ENCODE measurements at regions not wholly inside any gene's neighbourhood (a gene's known extent, or its start where the extent isn't known, plus 50 kb on each side); places are given as distances from the start of the nearest gene placed in this dataset.
A peak's percentile ranks its signal among the peaks of the same experiment; 100 is the strongest.

DNA sequence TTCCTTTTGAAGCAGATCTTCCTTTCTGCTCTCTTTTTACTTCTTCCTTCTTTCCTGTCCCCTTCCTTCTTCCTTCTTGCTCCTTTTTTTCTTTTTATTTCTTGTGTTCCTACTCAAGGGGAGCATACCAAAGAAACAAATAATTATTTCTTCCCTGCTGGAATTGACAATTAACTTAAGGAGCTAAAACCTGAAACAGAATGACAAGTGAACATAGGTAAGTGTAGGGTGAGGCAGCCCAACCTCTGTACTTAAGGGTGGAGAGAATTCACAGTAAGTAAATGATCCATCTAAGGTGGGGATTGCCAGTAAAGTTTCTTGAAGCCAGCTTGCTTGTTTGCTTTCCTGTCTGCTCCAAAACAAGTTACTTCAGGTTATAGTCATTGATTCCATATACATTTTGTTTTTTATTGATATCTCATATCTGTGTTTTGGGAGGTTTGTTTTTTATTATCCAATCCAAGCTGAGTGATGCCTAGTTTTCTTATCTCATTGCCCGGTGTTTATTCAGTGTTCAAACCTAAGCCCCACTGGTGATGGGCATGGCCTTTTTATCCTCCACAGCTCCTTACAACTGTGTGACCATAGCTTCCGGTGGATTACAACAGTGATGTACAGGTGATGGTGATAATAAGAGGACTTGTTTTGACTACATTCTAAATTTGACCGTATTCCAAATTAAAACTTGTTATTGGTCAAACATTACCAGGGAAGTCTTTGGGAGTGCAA is 133.2 kb upstream of the IVNS1ABP start:
- Histone ChIP-seq H3K4me3 (ENCODE audit: control insufficient read depth in 1 of 7, extremely low read depth in 1 of 7, insufficient read depth in 4 of 7, low read depth in 2 of 7, low read length in 6 of 7) (no peak overlapping the region), H3K4me1 (ENCODE audit: control extremely low read depth in 1 of 4, control insufficient read depth in 4 of 4, insufficient read depth in 4 of 4, low read length in 3 of 4) (no peaks in the 10 kb centered on the region), H3K36me3 (ENCODE audit: control insufficient read depth in 4 of 4, insufficient read depth in 4 of 4, low read length in 3 of 4) (no peaks in the 10 kb centered on the region), H3K27ac (ENCODE audit: insufficient read depth in 1 of 2, low read depth in 1 of 2, low read length in 2 of 2, poor library complexity in 1 of 2, severe bottlenecking in 2 of 2) (no peak overlapping the region), H3K27me3 (replicated peaks in 2 of 5; ENCODE audit: control insufficient read depth in 4 of 5, insufficient read depth in 5 of 5, low read length in 4 of 5) (no peaks in the 10 kb centered on the region), H3K9me3 (ENCODE audit: control extremely low read depth in 1 of 5, control insufficient read depth in 4 of 5, insufficient read depth in 2 of 5, low read depth in 1 of 5, low read length in 4 of 5) (no peaks in the 10 kb centered on the region)
- no peak for DNase-seq
- POLR2A ChIA-PET = no interaction called here
- 100% methylated on average over 2 of the region's 3 CpGs for WGBS (ENCODE audit: insufficient coverage)
- CTCF ChIA-PET = interaction anchor here (0.9 kb wide), 1 partner anchor 57 kb away, joined by 3 read pairs; no protein-coding TSS in a partner anchor

DNA sequence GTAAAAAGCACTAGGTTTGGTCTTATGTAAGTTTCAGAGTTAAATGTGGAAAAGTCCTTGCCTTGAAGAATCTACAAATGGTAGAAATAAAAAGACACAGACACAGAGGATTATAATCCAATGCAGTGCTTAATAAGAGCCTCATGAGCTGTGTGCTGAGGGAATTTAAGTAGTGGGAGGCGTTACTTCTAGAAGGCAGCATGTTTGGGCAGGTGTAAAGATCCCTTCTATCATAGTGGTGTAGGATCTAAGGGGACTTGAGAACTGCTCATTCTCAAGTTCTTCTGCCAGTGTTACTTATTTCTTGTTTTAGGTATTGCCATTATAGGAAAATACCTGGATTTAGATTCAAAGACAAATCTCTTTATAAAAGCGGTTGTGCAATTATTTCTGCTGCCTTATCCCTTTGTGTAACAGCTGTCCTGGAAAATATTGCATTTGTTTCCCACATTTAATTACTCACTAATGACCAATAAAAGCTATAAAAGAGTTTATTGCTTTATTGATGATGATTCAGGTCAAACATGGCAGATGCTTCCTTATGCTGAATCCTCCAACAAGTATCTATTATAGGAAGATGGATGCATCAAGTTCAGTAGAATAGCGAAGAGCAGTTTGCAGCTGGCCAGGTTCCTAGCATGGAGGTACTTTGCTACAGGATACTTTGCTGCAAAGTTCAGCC is 132.5 kb upstream of the IVNS1ABP start:
- no peaks in the 10 kb centered on the region for H3K4me1 ChIP-seq (ENCODE audit: control extremely low read depth in 1 of 4, control insufficient read depth in 4 of 4, insufficient read depth in 4 of 4, low read length in 3 of 4)
- CTCF ChIA-PET = no interaction called here
- no peak overlapping the region for H3K4me3 ChIP-seq (ENCODE audit: control insufficient read depth in 1 of 7, extremely low read depth in 1 of 7, insufficient read depth in 4 of 7, low read depth in 2 of 7, low read length in 6 of 7)
- H3K9me3 ChIP-seq (ENCODE audit: control extremely low read depth in 1 of 5, control insufficient read depth in 4 of 5, insufficient read depth in 2 of 5, low read depth in 1 of 5, low read length in 4 of 5) = no peaks in the 10 kb centered on the region
- WGBS (ENCODE audit: insufficient coverage) = 89% methylated on average over 2 of the region's 3 CpGs
- no peaks in the 10 kb centered on the region for H3K36me3 ChIP-seq (ENCODE audit: control insufficient read depth in 4 of 4, insufficient read depth in 4 of 4, low read length in 3 of 4)
- H3K27me3 ChIP-seq (replicated peaks in 2 of 5; ENCODE audit: control insufficient read depth in 4 of 5, insufficient read depth in 5 of 5, low read length in 4 of 5) = no peaks in the 10 kb centered on the region
- POLR2A ChIA-PET = no interaction called here
- H3K27ac ChIP-seq (ENCODE audit: insufficient read depth in 1 of 2, low read depth in 1 of 2, low read length in 2 of 2, poor library complexity in 1 of 2, severe bottlenecking in 2 of 2) = no peak overlapping the region
- no peak for DNase-seq

DNA sequence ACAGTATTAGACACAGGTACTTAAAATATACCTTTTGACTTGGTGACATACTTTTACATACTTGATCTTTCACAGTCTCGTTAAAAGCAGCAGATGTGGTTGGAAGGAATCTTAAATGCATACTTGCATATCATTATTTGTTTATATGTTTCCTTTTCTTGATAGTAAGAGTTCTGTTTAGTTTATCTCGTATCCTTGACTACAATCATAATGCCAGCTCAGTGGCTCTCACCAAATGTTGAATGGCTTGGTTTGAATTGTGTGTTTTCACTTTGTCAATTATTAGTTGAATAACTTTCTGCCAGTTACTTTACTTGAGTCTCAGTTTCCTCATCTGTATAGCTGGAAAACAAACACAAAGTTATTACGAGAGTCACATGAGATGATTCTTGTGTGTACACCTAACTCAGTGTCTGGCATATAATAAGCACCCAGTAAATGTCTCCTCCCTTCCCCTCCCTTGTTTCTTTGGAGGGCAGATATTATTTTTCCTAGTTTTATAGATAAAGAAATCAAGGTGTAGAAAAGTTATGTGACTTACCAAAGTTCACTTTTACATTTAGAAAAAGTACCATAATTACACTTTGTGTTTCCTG is 131.6 kb upstream of the IVNS1ABP start:
- peak in 1 of 3 donors; percentile 6 for DNase-seq
- POLR2A ChIA-PET = no interaction called here
- Histone ChIP-seq H3K4me1 (ENCODE audit: control extremely low read depth in 1 of 4, control insufficient read depth in 4 of 4, insufficient read depth in 4 of 4, low read length in 3 of 4) (no peaks in the 10 kb centered on the region), H3K4me3 (ENCODE audit: control insufficient read depth in 1 of 7, extremely low read depth in 1 of 7, insufficient read depth in 4 of 7, low read depth in 2 of 7, low read length in 6 of 7) (no peak overlapping the region), H3K36me3 (ENCODE audit: control insufficient read depth in 4 of 4, insufficient read depth in 4 of 4, low read length in 3 of 4) (no peaks in the 10 kb centered on the region), H3K27me3 (replicated peaks in 2 of 5; ENCODE audit: control insufficient read depth in 4 of 5, insufficient read depth in 5 of 5, low read length in 4 of 5) (no peaks in the 10 kb centered on the region), H3K9me3 (ENCODE audit: control extremely low read depth in 1 of 5, control insufficient read depth in 4 of 5, insufficient read depth in 2 of 5, low read depth in 1 of 5, low read length in 4 of 5) (no peaks in the 10 kb centered on the region), H3K27ac (ENCODE audit: insufficient read depth in 1 of 2, low read depth in 1 of 2, low read length in 2 of 2, poor library complexity in 1 of 2, severe bottlenecking in 2 of 2) (no peak overlapping the region)
- CTCF ChIA-PET = no interaction called here
- no CpG with 5 or more reads among the region's 3 CpGs for WGBS (ENCODE audit: insufficient coverage)

DNA sequence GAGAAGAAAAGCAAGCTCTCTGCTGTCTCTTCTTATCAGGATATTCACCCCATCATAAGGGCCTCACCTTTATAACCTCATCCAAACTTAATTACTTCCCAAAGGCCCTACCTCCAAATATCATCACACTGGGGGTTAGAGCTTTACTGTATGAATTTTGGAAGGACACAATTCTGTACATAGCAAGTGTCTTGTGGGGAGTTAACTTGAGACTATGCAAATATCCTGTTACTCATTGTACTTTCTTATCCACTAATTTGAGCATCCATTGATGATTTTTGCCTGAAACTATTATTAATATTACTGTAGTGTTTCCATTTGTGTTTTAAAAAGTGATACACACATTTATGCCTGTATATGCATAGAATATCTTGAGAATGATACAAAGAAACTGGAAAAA is 129.1 kb upstream of the IVNS1ABP start:
- no peak for DNase-seq
- POLR2A ChIA-PET = no interaction called here

GRCh38 chr1:185445594-185445993 is 128.6 kb upstream of the IVNS1ABP start:
- no peak overlapping the region for H3K27ac ChIP-seq (ENCODE audit: insufficient read depth in 1 of 2, low read depth in 1 of 2, low read length in 2 of 2, poor library complexity in 1 of 2, severe bottlenecking in 2 of 2)
- ChIA-PET POLR2A (no interaction called here), CTCF (interaction anchor here (1.1 kb wide), 1 partner anchor 11 kb away, joined by 3 read pairs; no protein-coding TSS in a partner anchor)
- no peaks in the 10 kb centered on the region for H3K4me1 ChIP-seq (ENCODE audit: control extremely low read depth in 1 of 4, control insufficient read depth in 4 of 4, insufficient read depth in 4 of 4, low read length in 3 of 4)
- WGBS (ENCODE audit: insufficient coverage) = no CpG with 5 or more reads among the region's 2 CpGs
- no peak overlapping the region for H3K4me3 ChIP-seq (ENCODE audit: control insufficient read depth in 1 of 7, extremely low read depth in 1 of 7, insufficient read depth in 4 of 7, low read depth in 2 of 7, low read length in 6 of 7)
- H3K27me3 ChIP-seq (replicated peaks in 2 of 5; ENCODE audit: control insufficient read depth in 4 of 5, insufficient read depth in 5 of 5, low read length in 4 of 5) = no peaks in the 10 kb centered on the region
- no peaks in the 10 kb centered on the region for H3K9me3 ChIP-seq (ENCODE audit: control extremely low read depth in 1 of 5, control insufficient read depth in 4 of 5, insufficient read depth in 2 of 5, low read depth in 1 of 5, low read length in 4 of 5)
- H3K36me3 ChIP-seq (ENCODE audit: control insufficient read depth in 4 of 4, insufficient read depth in 4 of 4, low read length in 3 of 4) = no peaks in the 10 kb centered on the region
- DNase-seq = no peak

More for the DNA sequence above, 129.1 kb upstream of the IVNS1ABP start:
- H3K36me3 ChIP-seq (ENCODE audit: control insufficient read depth in 4 of 4, insufficient read depth in 4 of 4, low read length in 3 of 4) = no peaks in the 10 kb centered on the region
- CTCF ChIA-PET = interaction anchor here (1.1 kb wide), 1 partner anchor 11 kb away, joined by 3 read pairs; no protein-coding TSS in a partner anchor
- no peaks in the 10 kb centered on the region for H3K9me3 ChIP-seq (ENCODE audit: control extremely low read depth in 1 of 5, control insufficient read depth in 4 of 5, insufficient read depth in 2 of 5, low read depth in 1 of 5, low read length in 4 of 5)
- no peak overlapping the region for H3K27ac ChIP-seq (ENCODE audit: insufficient read depth in 1 of 2, low read depth in 1 of 2, low read length in 2 of 2, poor library complexity in 1 of 2, severe bottlenecking in 2 of 2)
- no peak overlapping the region for H3K4me3 ChIP-seq (ENCODE audit: control insufficient read depth in 1 of 7, extremely low read depth in 1 of 7, insufficient read depth in 4 of 7, low read depth in 2 of 7, low read length in 6 of 7)
- no peaks in the 10 kb centered on the region for H3K27me3 ChIP-seq (replicated peaks in 2 of 5; ENCODE audit: control insufficient read depth in 4 of 5, insufficient read depth in 5 of 5, low read length in 4 of 5)
- no peaks in the 10 kb centered on the region for H3K4me1 ChIP-seq (ENCODE audit: control extremely low read depth in 1 of 4, control insufficient read depth in 4 of 4, insufficient read depth in 4 of 4, low read length in 3 of 4)

DNA sequence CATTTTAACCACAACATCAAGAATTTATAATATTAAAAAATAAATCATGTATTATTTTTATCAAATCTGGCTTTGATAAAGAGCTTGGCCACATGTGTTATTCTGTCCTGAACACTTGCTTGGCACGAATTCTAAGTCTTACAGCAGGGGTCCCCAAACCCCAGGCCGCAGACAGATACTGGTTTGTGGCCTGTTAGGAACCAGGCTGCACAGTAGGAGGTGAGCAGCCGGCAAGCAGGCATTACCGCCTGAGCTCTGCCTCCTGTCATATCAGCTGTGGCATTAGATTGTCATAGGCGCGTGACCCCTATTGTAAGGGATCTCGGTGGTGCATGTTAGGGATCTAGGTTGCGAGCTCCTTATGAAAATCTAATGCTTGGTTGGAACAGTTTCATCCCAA is 127.6 kb upstream of the IVNS1ABP start:
- H3K27ac ChIP-seq (ENCODE audit: insufficient read depth in 1 of 2, low read depth in 1 of 2, low read length in 2 of 2, poor library complexity in 1 of 2, severe bottlenecking in 2 of 2) = no peak overlapping the region
- no peak for DNase-seq
- no peaks in the 10 kb centered on the region for H3K9me3 ChIP-seq (ENCODE audit: control extremely low read depth in 1 of 5, control insufficient read depth in 4 of 5, insufficient read depth in 2 of 5, low read depth in 1 of 5, low read length in 4 of 5)
- H3K27me3 ChIP-seq (replicated peaks in 2 of 5; ENCODE audit: control insufficient read depth in 4 of 5, insufficient read depth in 5 of 5, low read length in 4 of 5) = no peaks in the 10 kb centered on the region
- H3K4me3 ChIP-seq (ENCODE audit: control insufficient read depth in 1 of 7, extremely low read depth in 1 of 7, insufficient read depth in 4 of 7, low read depth in 2 of 7, low read length in 6 of 7) = no peak overlapping the region
- no peaks in the 10 kb centered on the region for H3K36me3 ChIP-seq (ENCODE audit: control insufficient read depth in 4 of 4, insufficient read depth in 4 of 4, low read length in 3 of 4)
- 98% methylated on average over 4 of the region's 8 CpGs for WGBS (ENCODE audit: insufficient coverage)
- POLR2A ChIA-PET = no interaction called here
- no peaks in the 10 kb centered on the region for H3K4me1 ChIP-seq (ENCODE audit: control extremely low read depth in 1 of 4, control insufficient read depth in 4 of 4, insufficient read depth in 4 of 4, low read length in 3 of 4)
- CTCF ChIA-PET = interaction anchor here (0.8 kb wide), 1 partner anchor 205 kb away, joined by 3 read pairs; no protein-coding TSS in a partner anchor

DNA sequence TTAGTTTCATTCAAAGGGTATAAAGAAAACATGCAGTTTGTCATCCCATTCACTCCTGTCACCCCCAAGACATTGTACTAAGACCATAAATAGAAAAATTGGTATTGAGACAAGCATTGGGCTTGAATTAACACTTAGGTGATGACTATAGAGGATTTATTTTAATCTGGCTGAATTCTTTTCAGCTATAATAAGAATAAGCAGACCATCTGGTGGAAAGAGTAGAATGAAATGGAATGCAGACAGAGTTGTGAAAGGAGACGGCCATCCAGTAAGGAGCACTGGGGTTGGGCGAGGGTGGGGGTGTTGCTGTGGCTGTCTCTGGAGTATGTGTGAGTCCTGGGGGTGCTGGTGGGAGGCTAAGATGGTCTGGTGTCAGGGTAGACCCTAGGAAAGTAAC is 125.0 kb upstream of the IVNS1ABP start:
- Histone ChIP-seq H3K36me3 (ENCODE audit: control insufficient read depth in 4 of 4, insufficient read depth in 4 of 4, low read length in 3 of 4) (no peaks in the 10 kb centered on the region), H3K27me3 (replicated peaks in 2 of 5; ENCODE audit: control insufficient read depth in 4 of 5, insufficient read depth in 5 of 5, low read length in 4 of 5) (no peaks in the 10 kb centered on the region), H3K4me1 (ENCODE audit: control extremely low read depth in 1 of 4, control insufficient read depth in 4 of 4, insufficient read depth in 4 of 4, low read length in 3 of 4) (peaks cover 0 to 7% (median 0%) of the 10 kb centered on the region in 4 experiments), H3K9me3 (ENCODE audit: control extremely low read depth in 1 of 5, control insufficient read depth in 4 of 5, insufficient read depth in 2 of 5, low read depth in 1 of 5, low read length in 4 of 5) (no peaks in the 10 kb centered on the region), H3K4me3 (ENCODE audit: control insufficient read depth in 1 of 7, extremely low read depth in 1 of 7, insufficient read depth in 4 of 7, low read depth in 2 of 7, low read length in 6 of 7) (no peak overlapping the region), H3K27ac (ENCODE audit: insufficient read depth in 1 of 2, low read depth in 1 of 2, low read length in 2 of 2, poor library complexity in 1 of 2, severe bottlenecking in 2 of 2) (no peak overlapping the region)
- 90% methylated on average over 2 of the region's 2 CpGs for WGBS (ENCODE audit: insufficient coverage)
- DNase-seq = no peak
- ChIA-PET CTCF (no interaction called here), POLR2A (no interaction called here)
